Stomach smooth muscle (tissue), 2 donors: ENCODE measurements at regions not wholly inside any gene's neighbourhood (a gene's known extent, or its start where the extent isn't known, plus 50 kb on each side); places are given as distances from the start of the nearest gene placed in this dataset.

ENCODE experiments used
- H3K27ac ChIP-seq: one replicate; pipeline ENCODE4 v1.7.0; 2013; ENCODE audit warnings: mild to moderate bottlenecking, low read length, inconsistent platforms
- H3K27me3 ChIP-seq, 2 donors: one replicate each; pipeline ENCODE4 v1.7.0; 2013; ENCODE audit warnings: low read length in 2 of 2; ENCODE audit not compliant: insufficient read depth in 2 of 2, control insufficient read depth in 1 of 2
- H3K36me3 ChIP-seq, 2 donors: one replicate each; pipeline ENCODE4 v1.7.0; 2013; ENCODE audit warnings: low read length in 2 of 2; ENCODE audit not compliant: control insufficient read depth in 2 of 2, insufficient read depth in 2 of 2
- H3K4me1 ChIP-seq: one replicate; pipeline ENCODE4 v1.7.0; 2013; ENCODE audit warnings: low read length; ENCODE audit not compliant: control insufficient read depth, insufficient read depth
- H3K4me3 ChIP-seq, 2 donors: one replicate each; pipeline ENCODE4 v1.7.0; 2013; ENCODE audit warnings: low read length in 2 of 2
- H3K9ac ChIP-seq, 2 donors: one replicate each; pipeline ENCODE4 v1.7.0; 2013; ENCODE audit warnings: low read length in 2 of 2, mild to moderate bottlenecking in 1 of 2
- H3K9me3 ChIP-seq, 2 donors: one replicate each; pipeline ENCODE4 v1.7.0; 2013; ENCODE audit warnings: low read length in 2 of 2; ENCODE audit not compliant: control insufficient read depth in 2 of 2
- donor health status: healthy.
- donor health status: Pancreatic carcinoma.

DNA sequence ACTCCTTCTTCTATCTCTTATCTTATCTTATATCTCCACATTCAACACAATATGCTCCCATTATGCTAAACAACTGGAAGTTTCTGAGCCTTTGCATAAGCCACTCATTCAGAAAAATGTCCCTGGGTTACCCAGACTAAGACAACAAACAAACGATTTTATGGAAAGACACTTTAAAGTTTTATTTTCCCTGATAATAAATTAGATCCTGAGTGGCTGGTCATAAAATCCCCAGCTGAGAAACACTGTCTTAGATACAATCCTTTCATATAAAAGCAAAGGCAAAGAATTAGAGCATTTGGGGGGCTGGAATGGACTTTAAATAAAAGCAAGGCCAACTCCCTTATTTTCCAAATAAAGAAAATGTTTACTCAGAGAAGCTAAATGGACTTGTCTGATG, 322.3 kb downstream of the GBE1 start:
- H3K36me3 ChIP-seq = no peaks in the 10 kb centered on the region
- H3K9me3 ChIP-seq = no peaks in the 10 kb centered on the region
- H3K27me3 ChIP-seq = no peaks in the 10 kb centered on the region
- no peak overlapping the region for H3K27ac ChIP-seq
- H3K4me1 ChIP-seq = no peaks in the 10 kb centered on the region
- no peak overlapping the region for H3K9ac ChIP-seq
- no peak overlapping the region for H3K4me3 ChIP-seq

DNA sequence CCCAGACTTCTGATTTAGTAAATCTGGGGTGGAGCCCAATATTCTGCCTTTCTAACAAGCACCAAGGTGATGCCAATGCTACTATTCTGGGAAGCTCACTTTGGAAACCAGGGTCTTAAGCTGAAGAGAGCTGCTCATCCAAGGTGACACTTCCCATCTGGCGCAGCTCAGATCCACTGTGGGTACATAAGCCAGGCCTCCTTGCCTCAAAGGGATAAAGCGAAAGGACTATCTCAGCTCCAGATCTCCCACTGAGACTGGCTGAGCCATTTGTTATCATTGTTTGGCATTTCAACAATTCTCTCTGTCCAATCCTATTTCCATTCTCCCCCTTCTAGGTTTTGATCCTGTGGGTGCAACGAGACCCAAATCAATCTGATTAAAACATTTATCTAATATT, 323.8 kb downstream of the GBE1 start:
- H3K4me3 ChIP-seq = no peak overlapping the region
- no peaks in the 10 kb centered on the region for H3K36me3 ChIP-seq
- H3K4me1 ChIP-seq = no peaks in the 10 kb centered on the region

DNA sequence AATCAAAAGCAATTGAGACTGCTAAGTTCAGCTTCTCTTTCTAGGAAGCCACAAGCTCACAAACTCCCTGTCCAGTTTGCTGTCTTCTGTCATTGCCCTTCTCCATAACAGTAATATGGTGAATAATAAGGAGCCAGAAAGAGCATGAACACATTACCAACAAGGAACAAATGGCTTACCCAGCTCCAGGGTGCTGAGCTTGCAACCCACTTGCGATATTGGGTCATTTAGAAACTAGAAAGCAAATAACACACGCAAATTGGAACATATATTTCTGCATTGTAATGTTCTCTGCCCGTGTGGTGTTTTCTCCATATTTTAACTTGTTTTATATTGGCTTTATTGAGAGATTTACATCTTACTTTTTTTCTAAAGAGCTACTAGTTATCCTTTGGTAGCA, 325.3 kb downstream of the GBE1 start:
- H3K36me3 ChIP-seq = no peaks in the 10 kb centered on the region
- H3K4me1 ChIP-seq = no peaks in the 10 kb centered on the region
- no peak overlapping the region for H3K9ac ChIP-seq

More for the DNA sequence above, 323.8 kb downstream of the GBE1 start:
- Histone ChIP-seq H3K27me3 (no peaks in the 10 kb centered on the region), H3K9me3 (no peaks in the 10 kb centered on the region), H3K9ac (no peak overlapping the region), H3K27ac (no peak overlapping the region)

DNA sequence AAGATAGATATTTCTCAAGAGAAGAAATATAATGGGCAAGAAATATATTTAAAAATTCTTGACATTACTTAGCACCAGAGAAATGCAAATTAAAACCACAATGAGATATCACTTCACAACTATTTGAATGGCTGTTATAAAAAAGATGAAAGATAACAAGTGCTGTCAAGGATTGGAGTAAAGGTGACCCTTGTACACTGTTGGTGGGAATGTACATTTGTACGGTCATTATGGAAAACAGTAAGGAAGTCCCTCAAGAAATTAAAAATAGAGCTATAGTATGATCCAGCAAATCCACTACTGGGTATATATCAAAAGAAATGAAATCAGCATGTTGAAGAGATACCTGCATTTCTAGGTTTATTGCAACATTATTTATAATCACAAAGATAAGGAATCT, 326.4 kb downstream of the GBE1 start:
- H3K9ac ChIP-seq = no peak overlapping the region
- H3K27me3 ChIP-seq = no peaks in the 10 kb centered on the region
- H3K27ac ChIP-seq = no peak overlapping the region
- no peaks in the 10 kb centered on the region for H3K36me3 ChIP-seq
- no peaks in the 10 kb centered on the region for H3K9me3 ChIP-seq
- no peaks in the 10 kb centered on the region for H3K4me1 ChIP-seq
- H3K4me3 ChIP-seq = no peak overlapping the region

More for the DNA sequence above, 325.3 kb downstream of the GBE1 start:
- Histone ChIP-seq H3K27ac (no peak overlapping the region), H3K9me3 (no peaks in the 10 kb centered on the region), H3K4me3 (no peak overlapping the region), H3K27me3 (no peaks in the 10 kb centered on the region)

DNA sequence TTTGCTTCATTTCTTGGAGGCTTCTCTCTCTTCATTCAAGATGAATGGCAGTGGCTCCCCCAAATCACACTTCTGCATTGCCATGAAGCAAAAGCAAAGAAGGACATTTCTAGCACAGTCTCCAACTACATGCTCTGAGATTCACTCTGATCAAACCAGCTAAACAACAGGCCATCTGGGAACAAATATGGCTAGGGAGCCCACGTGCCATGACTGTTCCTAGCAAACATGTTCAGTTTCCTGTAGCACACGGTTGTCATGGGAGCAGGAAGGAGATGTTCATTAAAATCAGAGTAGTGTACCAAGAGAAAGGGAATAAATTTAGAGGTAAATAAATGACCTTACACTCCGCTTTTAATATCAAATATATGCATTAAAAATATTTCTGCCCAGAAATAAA, 327.3 kb downstream of the GBE1 start:
- Histone ChIP-seq H3K4me1 (no peaks in the 10 kb centered on the region), H3K27ac (no peak overlapping the region), H3K36me3 (no peaks in the 10 kb centered on the region), H3K27me3 (no peaks in the 10 kb centered on the region), H3K9ac (no peak overlapping the region), H3K9me3 (no peaks in the 10 kb centered on the region), H3K4me3 (no peak overlapping the region)

DNA sequence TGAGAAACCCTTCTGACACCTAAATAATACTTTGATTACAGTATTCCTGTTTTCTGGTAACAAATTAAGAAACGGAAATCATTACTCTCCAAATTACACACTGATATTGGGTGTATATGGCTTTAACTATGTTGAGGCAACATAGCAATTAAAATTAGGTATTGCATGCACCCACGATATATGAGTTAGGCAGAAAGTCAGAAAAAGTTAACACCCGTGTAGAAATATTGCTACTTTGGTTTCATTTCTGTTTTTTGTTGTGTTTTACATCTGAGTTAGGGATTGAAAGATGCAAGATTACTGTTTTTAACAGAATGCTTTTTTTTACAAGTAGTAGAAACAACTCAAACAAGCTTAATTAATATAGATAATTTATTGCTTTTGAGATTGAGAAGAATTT, 327.8 kb downstream of the GBE1 start:
- Histone ChIP-seq H3K9ac (no peak overlapping the region), H3K27ac (no peak overlapping the region), H3K4me3 (no peak overlapping the region), H3K27me3 (no peaks in the 10 kb centered on the region), H3K36me3 (no peaks in the 10 kb centered on the region), H3K9me3 (no peaks in the 10 kb centered on the region), H3K4me1 (no peaks in the 10 kb centered on the region)

DNA sequence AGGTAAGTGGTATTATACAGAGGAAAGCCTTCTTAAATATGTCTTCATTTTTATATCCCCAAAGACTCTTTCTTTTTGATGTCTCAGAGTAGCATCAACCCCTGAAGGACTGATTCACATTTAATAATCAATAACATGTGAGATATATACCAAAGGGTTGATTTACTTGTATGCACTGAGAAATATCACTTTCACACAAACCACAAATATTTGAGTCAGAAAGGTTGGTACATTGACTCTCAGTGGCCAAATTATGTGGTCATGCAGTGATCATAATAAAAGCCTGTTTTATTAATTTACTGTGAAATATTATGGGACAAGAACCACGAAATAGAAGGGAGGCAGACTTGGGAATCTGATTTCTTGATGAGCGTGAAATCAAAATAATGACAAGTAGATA, 329.0 kb downstream of the GBE1 start:
- no peak overlapping the region for H3K9ac ChIP-seq
- no peak overlapping the region for H3K4me3 ChIP-seq
- H3K4me1 ChIP-seq = no peaks in the 10 kb centered on the region
- no peak overlapping the region for H3K27ac ChIP-seq
- no peaks in the 10 kb centered on the region for H3K36me3 ChIP-seq
- no peaks in the 10 kb centered on the region for H3K9me3 ChIP-seq
- no peaks in the 10 kb centered on the region for H3K27me3 ChIP-seq

DNA sequence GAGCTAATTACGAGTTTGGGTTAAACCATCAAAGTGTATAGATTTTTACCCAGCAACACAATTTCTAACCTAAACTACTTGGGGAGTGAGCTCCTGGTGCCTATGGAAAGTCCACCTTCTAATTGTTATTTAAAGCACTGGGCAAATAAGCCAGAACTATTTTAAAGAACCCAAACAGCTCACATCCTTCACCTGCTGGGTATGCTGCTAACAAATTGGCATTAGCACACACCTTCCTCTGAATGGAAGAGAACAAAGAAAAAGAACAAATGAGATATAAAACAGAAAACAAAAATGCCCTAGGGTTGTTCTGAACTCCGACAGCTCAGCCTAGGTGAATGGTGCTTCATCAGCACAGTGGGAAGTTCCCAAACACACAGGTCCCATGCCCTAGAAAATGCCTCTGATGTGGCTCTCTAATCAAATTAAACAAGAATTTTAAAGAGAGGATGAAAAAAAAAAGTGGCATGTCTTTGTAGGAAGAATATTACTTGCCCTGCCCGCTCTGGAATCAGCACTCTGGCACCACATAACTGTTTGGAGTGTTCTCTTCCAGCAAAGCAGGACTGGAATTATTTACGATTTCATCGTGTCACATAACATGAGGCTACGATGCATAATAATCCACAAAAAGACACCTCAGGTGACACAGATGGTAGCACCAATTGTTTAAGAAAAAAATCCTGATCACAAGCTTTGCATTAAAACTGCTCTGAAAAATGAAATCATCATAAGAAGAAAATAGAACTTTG, 334.4 kb downstream of the GBE1 start:
- Histone ChIP-seq H3K4me1 (no peaks in the 10 kb centered on the region), H3K36me3 (no peaks in the 10 kb centered on the region), H3K4me3 (no peak overlapping the region), H3K27me3 (no peaks in the 10 kb centered on the region), H3K9ac (no peak overlapping the region), H3K27ac (no peak overlapping the region), H3K9me3 (no peaks in the 10 kb centered on the region)

DNA sequence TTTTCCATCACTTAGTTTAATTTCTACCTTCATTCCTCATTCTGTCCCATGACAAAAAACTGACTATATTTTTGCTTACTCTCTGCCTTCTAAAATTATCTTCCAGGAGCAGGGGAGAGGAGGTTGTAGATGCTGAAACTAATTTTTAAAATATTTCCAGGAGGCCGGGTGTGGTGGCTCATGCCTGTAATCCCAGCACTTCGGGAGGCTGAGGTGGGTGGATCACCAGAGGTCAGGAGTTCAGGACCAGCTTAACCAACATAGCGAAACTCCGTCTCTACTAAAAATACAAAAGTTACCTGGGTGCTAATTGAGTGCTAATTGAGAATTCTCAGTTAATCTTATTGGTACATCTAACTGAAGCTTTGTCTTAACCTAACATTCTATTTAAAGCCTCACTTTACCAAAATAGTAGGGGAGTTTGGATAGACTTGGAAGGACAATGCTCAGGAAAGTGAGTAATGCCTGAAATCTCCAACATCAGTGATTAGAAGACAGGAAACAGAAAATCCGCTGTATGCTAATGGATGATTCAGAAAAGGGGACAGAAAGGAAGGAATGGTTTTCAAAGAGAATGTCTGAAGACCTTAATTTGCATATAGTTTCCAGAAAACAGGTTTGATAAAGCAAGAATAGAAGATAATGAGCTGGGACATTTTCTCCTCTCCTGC, 336.1 kb downstream of the GBE1 start:
- H3K9me3 ChIP-seq = no peaks in the 10 kb centered on the region
- H3K4me3 ChIP-seq = no peak overlapping the region
- no peak overlapping the region for H3K9ac ChIP-seq
- no peaks in the 10 kb centered on the region for H3K27me3 ChIP-seq
- H3K27ac ChIP-seq = no peak overlapping the region
- no peaks in the 10 kb centered on the region for H3K36me3 ChIP-seq
- no peaks in the 10 kb centered on the region for H3K4me1 ChIP-seq

DNA sequence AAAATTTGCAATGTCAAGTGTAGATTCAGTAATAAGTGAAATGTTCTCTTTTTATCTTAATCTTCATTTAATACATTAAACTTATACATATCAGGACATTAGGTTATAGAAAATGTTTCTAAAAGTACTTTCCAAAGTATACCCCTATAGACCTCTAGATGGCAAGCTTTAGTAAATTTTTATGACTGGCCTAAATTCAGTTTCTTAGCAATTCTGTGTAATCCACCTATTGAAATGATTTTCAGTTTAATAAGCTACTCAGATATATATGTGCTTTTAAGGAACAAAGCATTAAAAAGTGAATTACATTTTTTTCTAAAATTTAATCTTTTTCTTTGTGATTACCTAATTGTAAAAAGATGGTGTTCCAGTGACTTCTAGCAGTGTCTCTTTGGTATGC, 342.2 kb downstream of the GBE1 start:
- H3K4me1 ChIP-seq = no peaks in the 10 kb centered on the region
- H3K27me3 ChIP-seq = no peaks in the 10 kb centered on the region
- no peak overlapping the region for H3K9ac ChIP-seq
- no peak overlapping the region for H3K27ac ChIP-seq
- no peaks in the 10 kb centered on the region for H3K9me3 ChIP-seq
- H3K36me3 ChIP-seq = no peaks in the 10 kb centered on the region
- no peak overlapping the region for H3K4me3 ChIP-seq

DNA sequence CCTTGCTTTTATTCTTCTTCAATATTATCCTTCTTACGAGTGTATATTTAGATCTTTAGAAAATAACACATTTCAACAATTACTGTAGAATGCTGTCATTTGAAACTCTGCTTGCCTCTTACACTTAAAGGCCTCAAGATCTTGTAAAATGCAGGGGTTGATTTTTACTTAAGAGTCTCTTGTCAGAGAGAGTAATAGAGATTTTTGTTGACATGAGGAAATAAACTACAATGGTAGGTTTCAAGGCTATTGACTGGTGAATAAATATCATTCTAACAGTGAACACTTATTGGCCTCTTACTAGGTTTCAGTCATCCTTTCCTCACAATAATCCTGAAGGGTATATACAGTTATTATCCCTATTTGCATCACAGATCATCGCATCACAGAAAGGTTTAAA, 344.6 kb downstream of the GBE1 start:
- Histone ChIP-seq H3K9ac (no peak overlapping the region), H3K27me3 (no peaks in the 10 kb centered on the region), H3K4me1 (no peaks in the 10 kb centered on the region), H3K27ac (no peak overlapping the region), H3K4me3 (no peak overlapping the region), H3K9me3 (no peaks in the 10 kb centered on the region), H3K36me3 (no peaks in the 10 kb centered on the region)
